ENCODE measurements at regions not wholly inside any gene's neighbourhood (a gene's known extent, or its start where the extent isn't known, plus 50 kb on each side); places are given as distances from the start of the nearest gene placed in this dataset.

- DNase-seq: no peak
Measured at GRCh38 chrX:146346102-146346501, 463.5 kb upstream of the CXorf51B start.

- no peak for DNase-seq
Measured at GRCh38 chrX:146351620-146352019, 458.0 kb upstream of the CXorf51B start.

- no peak for DNase-seq
Measured at GRCh38 chrX:146355440-146355839, 454.1 kb upstream of the CXorf51B start.

GRCh38 chrX:146363919-146364318 is 445.7 kb upstream of the CXorf51B start:
- DNase-seq: no peak

GRCh38 chrX:146385529-146385928 is 424.0 kb upstream of the CXorf51B start:
- DNase-seq: no peak

- peak; percentile 1 for DNase-seq
Measured at GRCh38 chrX:146396409-146396808, 413.2 kb upstream of the CXorf51B start.

- DNase-seq: no peak
Measured at GRCh38 chrX:146409528-146409927, 400.0 kb upstream of the CXorf51B start.

- DNase-seq: no peak
Measured at GRCh38 chrX:146424422-146424821, 385.1 kb upstream of the CXorf51B start.

- no peak for DNase-seq
Measured at GRCh38 chrX:146433771-146434170, 375.8 kb upstream of the CXorf51B start.

- DNase-seq: no peak
Measured at GRCh38 chrX:146435472-146435871, 374.1 kb upstream of the CXorf51B start.

- no peak for DNase-seq
Measured at GRCh38 chrX:146448791-146449190, 360.8 kb upstream of the CXorf51B start.

GRCh38 chrX:146449243-146449642 is 360.3 kb upstream of the CXorf51B start:
- no peak for DNase-seq

GRCh38 chrX:146451136-146451535 is 358.4 kb upstream of the CXorf51B start:
- no peak for DNase-seq

GRCh38 chrX:146454363-146454762 is 355.2 kb upstream of the CXorf51B start:
- DNase-seq: no peak

GRCh38 chrX:146456058-146456457 is 353.5 kb upstream of the CXorf51B start:
- peak; percentile 17 for DNase-seq

GRCh38 chrX:146477341-146477740 is 332.2 kb upstream of the CXorf51B start:
- DNase-seq: no peak

- peak; percentile 9 for DNase-seq
Measured at GRCh38 chrX:146481735-146482134, 327.8 kb upstream of the CXorf51B start.

Data from NCI-H82 (cell line).